ENCODE measurements at regions not wholly inside any gene's neighbourhood (a gene's known extent, or its start where the extent isn't known, plus 50 kb on each side); places are given as distances from the start of the nearest gene placed in this dataset.

- no peak for TF ChIP-seq POLR2A (IDR thresholded peaks at IDR 0.05; ENCODE audit: low read depth)
- no peak for TF ChIP-seq CTCF (IDR thresholded peaks at IDR 0.05)
- TF ChIP-seq POLR2AphosphoS5 (IDR thresholded peaks at IDR 0.05): no peak
These were observed 371.3 kb upstream of the NOCT start for GRCh38 chr4:138644322-138644721.

Data from esophagus muscularis mucosa (tissue), 3 donors.